WI38 (cell line): ENCODE measurements at regions not wholly inside any gene's neighbourhood (a gene's known extent, or its start where the extent isn't known, plus 50 kb on each side); places are given as distances from the start of the nearest gene placed in this dataset.

Experiments
- H3K4me3 ChIP-seq: 2 replicates; pipeline ENCODE4 v1.5.1; 2011; ENCODE audit warnings: low read depth, mild to moderate bottlenecking, control low read depth, low read length
- TF ChIP-seq, protein P1 (sequence below): IDR thresholded peaks from 2 replicates; pipeline ENCODE4 v1.5.1; 2012; ENCODE audit warnings: low read depth, mild to moderate bottlenecking, control low read depth, low read length

DNA sequence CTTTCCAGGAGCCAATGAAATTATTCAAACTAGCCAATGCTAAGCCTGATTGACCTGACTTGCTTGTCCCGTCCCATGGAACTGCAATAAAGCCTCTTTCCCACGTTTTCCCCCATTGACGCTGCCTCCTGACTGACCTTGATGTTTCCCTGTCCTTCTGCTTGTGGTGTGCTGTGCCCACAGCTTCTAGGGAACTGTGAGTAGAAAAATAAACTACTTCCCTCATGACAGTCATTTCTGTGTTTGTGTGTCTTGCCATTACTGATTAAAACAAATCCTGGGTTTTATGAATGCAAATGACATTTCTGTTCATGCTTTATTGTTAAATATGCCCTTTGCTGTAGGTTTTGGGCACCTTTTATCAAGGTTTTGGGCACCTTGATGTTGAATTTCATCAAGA is 91.3 kb upstream of the ABI1 start:
- H3K4me3 ChIP-seq: no peak overlapping the region

DNA sequence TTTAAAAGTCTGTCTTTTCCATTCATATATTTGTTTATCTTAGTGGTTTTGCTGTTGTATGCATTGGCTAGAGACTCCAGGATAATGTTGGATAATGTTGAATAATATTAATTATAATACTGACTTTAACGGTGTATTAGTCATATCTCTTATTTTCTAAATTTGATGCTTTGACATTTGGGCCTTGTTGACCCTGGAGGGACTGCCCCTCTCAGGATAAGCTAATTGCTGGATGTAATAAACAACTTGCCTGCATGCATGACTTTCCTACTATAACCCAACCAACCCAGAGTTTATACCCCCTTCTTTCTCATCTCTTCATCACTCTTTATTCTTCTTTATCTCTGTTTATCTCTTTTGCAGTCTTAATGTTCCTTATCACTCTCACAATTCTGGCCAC is 90.9 kb upstream of the ABI1 start:
- TF ChIP-seq, protein P1, sequence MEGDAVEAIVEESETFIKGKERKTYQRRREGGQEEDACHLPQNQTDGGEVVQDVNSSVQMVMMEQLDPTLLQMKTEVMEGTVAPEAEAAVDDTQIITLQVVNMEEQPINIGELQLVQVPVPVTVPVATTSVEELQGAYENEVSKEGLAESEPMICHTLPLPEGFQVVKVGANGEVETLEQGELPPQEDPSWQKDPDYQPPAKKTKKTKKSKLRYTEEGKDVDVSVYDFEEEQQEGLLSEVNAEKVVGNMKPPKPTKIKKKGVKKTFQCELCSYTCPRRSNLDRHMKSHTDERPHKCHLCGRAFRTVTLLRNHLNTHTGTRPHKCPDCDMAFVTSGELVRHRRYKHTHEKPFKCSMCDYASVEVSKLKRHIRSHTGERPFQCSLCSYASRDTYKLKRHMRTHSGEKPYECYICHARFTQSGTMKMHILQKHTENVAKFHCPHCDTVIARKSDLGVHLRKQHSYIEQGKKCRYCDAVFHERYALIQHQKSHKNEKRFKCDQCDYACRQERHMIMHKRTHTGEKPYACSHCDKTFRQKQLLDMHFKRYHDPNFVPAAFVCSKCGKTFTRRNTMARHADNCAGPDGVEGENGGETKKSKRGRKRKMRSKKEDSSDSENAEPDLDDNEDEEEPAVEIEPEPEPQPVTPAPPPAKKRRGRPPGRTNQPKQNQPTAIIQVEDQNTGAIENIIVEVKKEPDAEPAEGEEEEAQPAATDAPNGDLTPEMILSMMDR: no peak
- H3K4me3 ChIP-seq: no peak overlapping the region

More for the DNA sequence above, 91.3 kb upstream of the ABI1 start:
- TF ChIP-seq, protein P1: no peak

DNA sequence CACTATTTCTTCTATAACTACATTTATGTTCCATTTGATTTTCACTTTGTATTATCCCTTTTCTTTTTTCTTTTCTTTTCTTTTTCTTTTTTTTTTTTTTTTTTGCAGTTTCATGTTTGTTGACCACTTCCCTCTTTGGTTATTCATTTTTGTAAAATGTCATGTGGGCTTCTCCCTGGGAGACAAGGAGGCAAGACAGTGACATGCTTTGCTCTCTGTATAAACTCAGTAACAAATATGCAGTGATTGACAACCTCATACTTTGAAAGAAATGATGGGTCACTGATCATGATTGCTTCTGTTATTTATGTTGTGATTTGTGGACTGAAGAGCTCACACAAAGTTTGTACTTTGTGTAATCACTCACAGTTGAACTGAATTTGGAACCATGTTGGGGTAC is 90.2 kb upstream of the ABI1 start:
- TF ChIP-seq, protein P1: no peak
- H3K4me3 ChIP-seq: no peak overlapping the region

DNA sequence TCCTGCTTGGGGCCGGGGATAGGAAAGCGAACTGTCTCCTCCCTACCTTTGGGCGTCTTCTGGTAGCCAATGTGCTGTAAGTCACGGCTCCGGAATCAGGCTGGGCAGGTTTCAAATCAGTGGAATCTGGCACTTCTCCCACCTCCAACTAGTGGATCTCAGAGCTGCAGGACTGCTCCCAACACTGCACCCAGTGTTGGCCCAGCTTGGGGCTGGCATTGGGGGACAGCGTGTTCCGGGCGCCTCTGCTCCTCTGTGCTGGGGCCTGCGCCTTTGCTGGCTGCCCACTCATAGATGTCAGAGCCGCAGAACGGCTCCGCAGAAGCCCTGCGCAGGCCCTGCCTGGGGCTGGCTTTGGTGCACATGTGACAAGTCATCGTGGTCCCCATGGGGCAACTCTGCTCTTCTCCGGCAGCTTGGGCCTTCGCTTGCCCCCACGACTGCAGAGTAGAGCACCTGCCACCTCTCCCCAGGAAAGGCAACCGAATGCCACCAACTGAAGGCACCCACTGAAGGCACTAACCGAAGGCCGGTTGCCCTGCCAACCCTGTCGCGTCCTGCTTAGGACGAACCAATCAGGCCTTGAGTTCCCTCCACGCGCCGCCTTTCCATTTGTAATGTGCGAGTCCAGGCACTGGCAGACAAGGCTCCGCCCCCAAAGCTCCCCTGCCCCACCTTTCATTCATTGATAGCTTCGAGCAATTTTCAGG is 85.5 kb upstream of the ABI1 start:
- TF ChIP-seq, protein P1: no peak
- no peak overlapping the region for H3K4me3 ChIP-seq

DNA sequence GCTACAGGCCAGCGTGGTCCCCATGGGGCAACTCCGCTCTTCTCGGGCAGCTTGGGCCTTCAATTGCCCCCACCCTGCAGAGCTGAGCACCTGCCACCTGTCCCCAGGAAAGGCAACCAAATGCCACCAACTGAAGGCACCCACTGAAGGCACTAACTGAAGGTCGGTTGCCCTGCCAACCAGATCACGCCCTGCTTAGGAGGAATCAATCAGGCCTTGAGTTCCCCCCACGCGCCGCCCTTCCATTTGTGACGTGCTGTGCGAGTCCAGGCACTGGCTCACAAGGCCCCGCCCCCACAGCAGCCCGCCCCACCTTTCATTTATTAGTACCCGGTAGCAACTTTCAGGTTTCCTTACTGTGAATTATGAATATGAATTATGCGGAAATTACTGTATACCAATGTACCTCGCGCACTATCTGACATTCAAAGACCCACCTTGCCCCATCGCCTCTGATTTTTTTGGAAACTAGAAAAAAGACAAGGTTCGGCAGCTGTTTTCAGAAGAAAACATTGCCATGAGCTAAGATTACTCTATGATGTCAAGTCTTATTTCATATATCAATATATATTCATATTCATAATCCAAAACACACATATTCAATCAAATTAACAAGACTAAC is 83.6 kb upstream of the ABI1 start:
- no peak overlapping the region for H3K4me3 ChIP-seq
- TF ChIP-seq, protein P1: no peak

DNA sequence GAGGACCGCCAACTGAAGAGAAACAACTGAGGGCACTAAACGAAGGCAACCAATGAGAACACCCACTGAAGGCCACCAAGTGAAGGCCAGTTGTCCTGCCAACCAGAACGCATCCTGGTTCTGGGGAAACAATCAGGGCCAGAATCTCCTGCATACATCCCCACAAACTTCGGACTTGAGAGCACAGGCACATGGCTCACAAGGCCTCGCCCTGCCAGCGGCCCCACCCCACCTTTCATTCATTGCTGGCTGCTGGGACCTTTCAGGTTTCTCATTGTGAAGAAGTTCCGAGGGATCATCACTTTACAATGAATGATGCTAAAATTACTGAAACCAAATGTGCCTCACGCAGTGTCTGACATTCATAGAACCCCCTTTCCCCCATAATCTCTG is 79.2 kb upstream of the ABI1 start:
- no peak overlapping the region for H3K4me3 ChIP-seq
- TF ChIP-seq, protein P1: no peak

DNA sequence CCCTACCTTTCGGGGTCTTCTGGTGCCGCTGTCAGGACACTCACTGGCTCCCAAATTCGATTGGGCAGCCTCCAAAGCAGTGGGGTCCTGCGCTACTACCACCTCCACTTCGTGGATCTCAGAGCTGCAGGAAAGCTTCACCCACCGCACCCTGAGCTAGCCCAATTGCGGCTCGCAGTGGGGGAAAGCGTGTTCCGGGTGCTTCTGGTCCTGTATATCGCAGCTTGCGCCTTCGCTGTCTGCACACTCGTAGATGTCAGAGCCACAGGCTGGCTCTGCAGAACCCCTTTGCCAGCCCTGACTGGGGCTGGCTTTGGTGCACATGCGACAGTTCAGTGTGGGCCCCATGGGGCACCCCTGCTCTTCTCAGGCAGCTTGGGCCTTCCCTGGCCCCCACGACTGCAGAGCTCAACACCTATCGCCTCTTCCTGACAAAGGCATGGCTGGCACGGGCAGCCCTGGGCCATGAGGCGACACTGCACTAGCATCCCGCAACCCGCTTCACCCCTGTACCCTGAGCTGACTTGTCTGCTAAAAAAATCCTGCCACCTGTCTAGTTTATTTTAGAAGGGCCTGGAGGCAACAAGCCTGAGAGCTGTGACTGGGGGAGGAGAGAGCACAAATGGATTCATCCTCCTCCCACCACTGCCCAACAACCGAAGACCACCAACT is 78.7 kb upstream of the ABI1 start:
- no peak overlapping the region for H3K4me3 ChIP-seq
- TF ChIP-seq, protein P1: no peak
